DOHH2 (cell line): ENCODE measurements at regions not wholly inside any gene's neighbourhood (a gene's known extent, or its start where the extent isn't known, plus 50 kb on each side); places are given as distances from the start of the nearest gene placed in this dataset.

Source experiments
- H3F3A ChIP-seq: fragments of 200-600 bp; sonication (generic), shearing (Covaris generic); 2 replicates; pipeline ENCODE4 v1.6.0; 2016; ENCODE audit warnings: antibody characterized with exemption, mild to moderate bottlenecking; ENCODE audit not compliant: control insufficient read depth, insufficient read depth
- H3K27ac ChIP-seq: fragments of 200-600 bp; sonication (generic); 2 replicates; pipeline ENCODE4 v1.5.1; 2014; ENCODE audit warnings: low read depth, mild to moderate bottlenecking, low read length, moderate library complexity
- H3K27me3 ChIP-seq: fragments of 200-600 bp; sonication (generic); 2 replicates; pipeline ENCODE4 v1.6.1; 2014; ENCODE audit warnings: mild to moderate bottlenecking, low read length, mixed read lengths; ENCODE audit not compliant: control insufficient read depth
- H3K36me3 ChIP-seq: fragments of 200-600 bp; sonication (generic); 2 replicates; pipeline ENCODE4 v1.6.1; 2014; ENCODE audit warnings: mild to moderate bottlenecking, low read length, moderate library complexity, mixed read lengths; ENCODE audit not compliant: control insufficient read depth
- H3K4me1 ChIP-seq: fragments of 200-600 bp; sonication (generic); 2 replicates; pipeline ENCODE4 v1.6.1; 2014; ENCODE audit warnings: mild to moderate bottlenecking, low read length, mixed read lengths; ENCODE audit not compliant: control insufficient read depth
- H3K4me2 ChIP-seq: fragments of 200-600 bp; sonication (generic); 2 replicates; pipeline ENCODE4 v1.6.0; 2014; ENCODE audit warnings: mild to moderate bottlenecking, low read length, moderate library complexity
- H3K4me3 ChIP-seq: fragments of 200-600 bp; sonication (generic); 2 replicates; pipeline ENCODE4 v1.5.1; 2014; ENCODE audit warnings: mild to moderate bottlenecking, low read length, mixed read lengths
- H3K79me2 ChIP-seq: fragments of 200-600 bp; sonication (generic); 2 replicates; pipeline ENCODE4 v1.6.1; 2014; ENCODE audit warnings: mild to moderate bottlenecking, low read length, mixed read lengths; ENCODE audit not compliant: control insufficient read depth
- H3K9me2 ChIP-seq: fragments of 200-600 bp; sonication (generic); replicated peaks from 2 replicates; pipeline ENCODE4 v1.6.1; 2014; ENCODE audit warnings: mild to moderate bottlenecking, low read length, mixed read lengths; ENCODE audit not compliant: control insufficient read depth
- H3K9me3 ChIP-seq: fragments of 200-600 bp; sonication (generic); 2 replicates; pipeline ENCODE4 v1.6.1; 2014; ENCODE audit warnings: antibody characterized with exemption, low read length, mixed read lengths; ENCODE audit not compliant: control insufficient read depth, insufficient read depth
- H4K20me1 ChIP-seq: fragments of 200-600 bp; sonication (generic); 2 replicates; pipeline ENCODE4 v1.6.0; 2014; ENCODE audit warnings: low read depth, mild to moderate bottlenecking, antibody characterized with exemption, low read length, moderate library complexity; ENCODE audit not compliant: control insufficient read depth, insufficient read depth
- CTCF ChIP-seq: fragments of 200-600 bp; sonication (generic); IDR thresholded peaks from one replicate; pipeline ENCODE4 v1.5.1; 2014; ENCODE audit warnings: antibody characterized with exemption, mild to moderate bottlenecking, low read depth, low read length; ENCODE audit not compliant: poor library complexity, severe bottlenecking
- EZH2phosphoT487 ChIP-seq: fragments of 200-600 bp; sonication (generic); IDR thresholded peaks from 2 replicates; pipeline ENCODE4 v1.6.1; 2017; ENCODE audit warnings: borderline replicate concordance, mild to moderate bottlenecking, antibody characterized with exemption, low read length, moderate library complexity, mixed read lengths

GRCh38 chr3:16085884-16086608, 88.4 kb upstream of the GALNT15 start:
- Histone ChIP-seq H3K27ac (no peak overlapping the region), H3K4me2 (no peak overlapping the region), H3K79me2 (no peaks in the 10 kb centered on the region), H3F3A (no peaks in the 10 kb centered on the region), H3K9me3 (peaks cover 12% of the 10 kb centered on the region), H3K4me1 (no peaks in the 10 kb centered on the region), H3K4me3 (no peak overlapping the region), H3K27me3 (no peaks in the 10 kb centered on the region), H3K9me2 (no peaks in the 10 kb centered on the region), H4K20me1 (no peaks in the 10 kb centered on the region), H3K36me3 (no peaks in the 10 kb centered on the region)
- TF ChIP-seq CTCF: no peak
- TF ChIP-seq EZH2phosphoT487: no peak

GRCh38 chr3:16086690-16087089, 87.8 kb upstream of the GALNT15 start:
- no peak for TF ChIP-seq EZH2phosphoT487
- TF ChIP-seq CTCF: no peak
- Histone ChIP-seq H4K20me1 (no peaks in the 10 kb centered on the region), H3K27ac (no peak overlapping the region), H3F3A (no peaks in the 10 kb centered on the region), H3K9me3 (peaks cover 7% of the 10 kb centered on the region), H3K4me3 (no peak overlapping the region), H3K79me2 (no peaks in the 10 kb centered on the region), H3K4me1 (no peaks in the 10 kb centered on the region), H3K4me2 (no peak overlapping the region), H3K27me3 (no peaks in the 10 kb centered on the region), H3K9me2 (no peaks in the 10 kb centered on the region), H3K36me3 (no peaks in the 10 kb centered on the region)

GRCh38 chr3:16088496-16088895, 86.0 kb upstream of the GALNT15 start:
- H3K4me1 ChIP-seq: no peaks in the 10 kb centered on the region

More at GRCh38 chr3:16088496-16088895, 86.0 kb upstream of the GALNT15 start:
- Histone ChIP-seq H3K36me3 (no peaks in the 10 kb centered on the region), H3K9me3 (no peaks in the 10 kb centered on the region; the same call in 1 of the 2 replicates), H3K4me3 (no peak overlapping the region), H3K27ac (no peak overlapping the region), H3K4me2 (no peak overlapping the region), H3K9me2 (no peaks in the 10 kb centered on the region), H3K27me3 (no peaks in the 10 kb centered on the region), H4K20me1 (no peaks in the 10 kb centered on the region), H3F3A (no peaks in the 10 kb centered on the region), H3K79me2 (no peaks in the 10 kb centered on the region)
- TF ChIP-seq EZH2phosphoT487: no peak
- no peak for TF ChIP-seq CTCF
